Neural progenitor cell (in vitro differentiated cells): ENCODE measurements at regions not wholly inside any gene's neighbourhood (a gene's known extent, or its start where the extent isn't known, plus 50 kb on each side); places are given as distances from the start of the nearest gene placed in this dataset.

Source experiments
- DNase-seq: peaks from one replicate; pipeline ENCODE4 v3.0.0-alpha.2; 2016; ENCODE audit warnings: low spot score
- H2AFZ ChIP-seq: fragments of 200-600 bp; sonication (generic); replicated peaks from 2 replicates; pipeline ENCODE4 v1.6.1; 2016; ENCODE audit warnings: antibody characterized with exemption
- H3F3A ChIP-seq: fragments of 200-600 bp; sonication (generic); 2 replicates; pipeline ENCODE4 v1.6.1; 2016; ENCODE audit warnings: antibody characterized with exemption, low read depth
- H3K27ac ChIP-seq: fragments of 200-600 bp; sonication (generic); 2 replicates; pipeline ENCODE4 v1.5.1; 2016; ENCODE audit warnings: mild to moderate bottlenecking
- H3K27me3 ChIP-seq: fragments of 200-600 bp; sonication (generic); 2 replicates; pipeline ENCODE4 v1.6.1; 2016; ENCODE audit warnings: mild to moderate bottlenecking, moderate library complexity
- H3K36me3 ChIP-seq: fragments of 200-600 bp; sonication (generic); 2 replicates; pipeline ENCODE4 v1.5.1; 2016
- H3K4me1 ChIP-seq: fragments of 200-600 bp; sonication (generic); 2 replicates; pipeline ENCODE4 v1.6.1; 2016; ENCODE audit warnings: mixed run types
- H3K4me2 ChIP-seq: fragments of 200-600 bp; sonication (generic); 2 replicates; pipeline ENCODE4 v1.6.1; 2016
- H3K4me3 ChIP-seq: fragments of 200-600 bp; sonication (generic); 2 replicates; pipeline ENCODE4 v1.5.1; 2016
- H3K79me2 ChIP-seq: fragments of 200-600 bp; sonication (generic); 2 replicates; pipeline ENCODE4 v1.6.1; 2016; ENCODE audit warnings: low read depth
- H3K9ac ChIP-seq: fragments of 200-600 bp; sonication (generic); 2 replicates; pipeline ENCODE4 v1.6.1; 2016
- H3K9me3 ChIP-seq: fragments of 200-600 bp; sonication (generic); 2 replicates; pipeline ENCODE4 v1.5.1; 2016; ENCODE audit warnings: low read depth
- H4K20me1 ChIP-seq: fragments of 200-600 bp; sonication (generic); 2 replicates; pipeline ENCODE4 v1.6.1; 2016; ENCODE audit warnings: low read depth
- H3K27ac Mint-ChIP-seq: 3 replicates; pipeline ENCODE4 v1.8.0; 2021; ENCODE audit warnings: mixed read lengths
- H3K27me3 Mint-ChIP-seq: 2 replicates; pipeline ENCODE4 v1.8.0; 2022; ENCODE audit warnings: low read depth, mild to moderate bottlenecking, inconsistent platforms, moderate library complexity, mixed read lengths; ENCODE audit not compliant: insufficient read depth
- H3K36me3 Mint-ChIP-seq: 3 replicates; pipeline ENCODE4 v1.8.0; 2021; ENCODE audit warnings: mixed read lengths
- H3K4me1 Mint-ChIP-seq: 3 replicates; pipeline ENCODE4 v1.8.0; 2021; ENCODE audit warnings: mixed read lengths
- H3K4me3 Mint-ChIP-seq: 3 replicates; pipeline ENCODE4 v1.8.0; 2021; ENCODE audit warnings: mild to moderate bottlenecking, moderate library complexity, mixed read lengths
- H3K9me3 Mint-ChIP-seq: 3 replicates; pipeline ENCODE4 v1.8.0; 2020; ENCODE audit warnings: mixed read lengths
- EZH2 ChIP-seq: fragments of 200-600 bp; sonication (generic); IDR thresholded peaks from 2 replicates; pipeline ENCODE4 v1.6.1; 2017; ENCODE audit warnings: antibody characterized with exemption, mild to moderate bottlenecking, moderate library complexity
- EZH2phosphoT487 ChIP-seq: fragments of 200-600 bp; sonication (generic); IDR thresholded peaks from 2 replicates; pipeline ENCODE4 v1.6.1; 2017; ENCODE audit warnings: antibody characterized with exemption
- TF ChIP-seq, protein P1 (sequence below): fragments of 200-600 bp; sonication (generic); IDR thresholded peaks from 2 replicates; pipeline ENCODE4 v1.5.1; 2017; ENCODE audit warnings: antibody characterized with exemption, mild to moderate bottlenecking

DNA sequence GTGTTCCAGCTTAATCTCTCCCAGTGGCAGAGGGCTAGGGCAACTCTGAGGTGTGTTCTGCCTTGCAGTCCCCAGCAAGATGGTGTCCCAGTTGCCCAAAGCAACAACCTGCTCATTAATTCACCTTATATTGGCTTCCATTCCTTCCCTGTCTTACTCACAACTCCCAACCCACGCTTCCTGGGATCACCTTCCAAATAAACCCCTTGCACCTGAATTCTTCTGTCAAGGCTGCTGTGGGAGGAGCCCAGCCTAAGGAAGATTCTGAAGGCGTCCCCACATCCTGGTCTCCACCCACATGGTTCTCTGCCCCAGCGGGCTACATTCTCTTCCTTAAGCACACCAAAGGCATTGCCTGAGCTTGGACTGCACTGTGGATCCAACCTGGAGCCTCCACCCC is 116.6 kb upstream of the MAFB start:
- H3K4me3 ChIP-seq = no peak overlapping the region
- Mint-ChIP-seq H3K4me3 (no peak overlapping the region), H3K27ac (no peak overlapping the region), H3K36me3 (no peaks in the 10 kb centered on the region), H3K9me3 (no peaks in the 10 kb centered on the region), H3K27me3 (peaks cover 5% of the 10 kb centered on the region), H3K4me1 (peaks cover 7% of the 10 kb centered on the region)
- no peaks in the 10 kb centered on the region for H3K79me2 ChIP-seq
- no peaks in the 10 kb centered on the region for H3K27me3 ChIP-seq
- no peak overlapping the region for H3K9ac ChIP-seq
- no peaks in the 10 kb centered on the region for H3F3A ChIP-seq
- H3K4me2 ChIP-seq = no peak overlapping the region
- no peaks in the 10 kb centered on the region for H3K36me3 ChIP-seq
- no peaks in the 10 kb centered on the region for H3K9me3 ChIP-seq
- no peak overlapping the region for H3K27ac ChIP-seq
- H4K20me1 ChIP-seq = no peaks in the 10 kb centered on the region
- no peak for TF ChIP-seq EZH2phosphoT487
- TF ChIP-seq EZH2 = no peak
- TF ChIP-seq, protein P1, sequence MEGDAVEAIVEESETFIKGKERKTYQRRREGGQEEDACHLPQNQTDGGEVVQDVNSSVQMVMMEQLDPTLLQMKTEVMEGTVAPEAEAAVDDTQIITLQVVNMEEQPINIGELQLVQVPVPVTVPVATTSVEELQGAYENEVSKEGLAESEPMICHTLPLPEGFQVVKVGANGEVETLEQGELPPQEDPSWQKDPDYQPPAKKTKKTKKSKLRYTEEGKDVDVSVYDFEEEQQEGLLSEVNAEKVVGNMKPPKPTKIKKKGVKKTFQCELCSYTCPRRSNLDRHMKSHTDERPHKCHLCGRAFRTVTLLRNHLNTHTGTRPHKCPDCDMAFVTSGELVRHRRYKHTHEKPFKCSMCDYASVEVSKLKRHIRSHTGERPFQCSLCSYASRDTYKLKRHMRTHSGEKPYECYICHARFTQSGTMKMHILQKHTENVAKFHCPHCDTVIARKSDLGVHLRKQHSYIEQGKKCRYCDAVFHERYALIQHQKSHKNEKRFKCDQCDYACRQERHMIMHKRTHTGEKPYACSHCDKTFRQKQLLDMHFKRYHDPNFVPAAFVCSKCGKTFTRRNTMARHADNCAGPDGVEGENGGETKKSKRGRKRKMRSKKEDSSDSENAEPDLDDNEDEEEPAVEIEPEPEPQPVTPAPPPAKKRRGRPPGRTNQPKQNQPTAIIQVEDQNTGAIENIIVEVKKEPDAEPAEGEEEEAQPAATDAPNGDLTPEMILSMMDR = no peak
- H3K4me1 ChIP-seq = peaks cover 3% of the 10 kb centered on the region
- no peak for DNase-seq
- H2AFZ ChIP-seq = no peak overlapping the region

DNA sequence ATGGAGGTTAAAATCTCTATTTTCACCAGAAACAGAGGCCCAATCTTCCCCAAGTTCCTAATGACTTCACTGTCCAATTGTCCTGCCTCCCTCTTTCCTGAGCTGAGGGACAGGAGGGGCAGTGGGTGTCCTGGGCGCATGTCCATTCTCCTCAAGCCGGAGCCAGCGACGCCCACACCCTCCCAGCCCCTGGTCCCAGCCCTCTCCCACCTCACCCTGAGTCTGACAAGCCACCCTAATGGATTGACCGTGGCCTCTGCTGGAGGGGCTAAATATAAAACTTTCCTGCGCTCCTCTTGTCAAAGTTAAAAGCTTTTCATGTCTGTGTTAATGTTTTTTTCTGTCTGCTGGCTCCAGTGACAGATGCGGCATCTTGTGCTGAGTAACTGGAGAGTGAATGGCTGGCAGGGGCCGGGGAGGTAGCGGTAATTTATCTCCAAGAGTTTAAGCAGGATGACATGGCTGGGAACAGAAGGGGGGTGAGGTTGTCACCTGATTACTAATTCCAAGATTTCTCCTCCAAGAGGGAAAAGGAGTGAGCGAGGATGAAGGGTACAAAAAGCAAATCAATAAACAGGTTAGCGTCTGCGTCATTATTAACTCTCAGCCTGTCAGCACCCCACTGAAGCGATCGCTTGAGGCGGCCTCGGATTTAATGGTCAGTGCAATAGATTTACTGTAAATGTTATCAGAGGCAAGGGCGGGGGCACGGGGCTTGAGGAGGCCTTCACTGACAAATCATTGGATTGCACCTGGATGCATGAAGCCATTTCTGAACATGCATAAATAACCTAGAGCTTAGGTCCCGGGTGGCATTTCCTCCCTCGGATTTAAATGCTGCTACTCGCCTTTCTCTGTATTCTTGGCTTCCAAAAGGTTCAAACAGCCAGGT is 118.1 kb upstream of the MAFB start:
- Mint-ChIP-seq H3K9me3 (no peaks in the 10 kb centered on the region), H3K36me3 (no peaks in the 10 kb centered on the region), H3K27ac (no peak overlapping the region), H3K4me1 (peaks cover 7% of the 10 kb centered on the region), H3K27me3 (peaks cover 5% of the 10 kb centered on the region), H3K4me3 (no peak overlapping the region)
- Histone ChIP-seq H3F3A (no peaks in the 10 kb centered on the region), H3K9ac (no peak overlapping the region), H3K4me1 (peaks cover 3% of the 10 kb centered on the region), H3K4me2 (no peak overlapping the region), H3K27ac (no peak overlapping the region), H4K20me1 (no peaks in the 10 kb centered on the region), H3K9me3 (no peaks in the 10 kb centered on the region), H3K79me2 (no peaks in the 10 kb centered on the region), H3K36me3 (no peaks in the 10 kb centered on the region), H3K4me3 (no peak overlapping the region), H2AFZ (no peak overlapping the region), H3K27me3 (no peaks in the 10 kb centered on the region)
- TF ChIP-seq EZH2 (no peak), EZH2phosphoT487 (no peak)
- TF ChIP-seq, protein P1 = no peak
- no peak for DNase-seq

DNA sequence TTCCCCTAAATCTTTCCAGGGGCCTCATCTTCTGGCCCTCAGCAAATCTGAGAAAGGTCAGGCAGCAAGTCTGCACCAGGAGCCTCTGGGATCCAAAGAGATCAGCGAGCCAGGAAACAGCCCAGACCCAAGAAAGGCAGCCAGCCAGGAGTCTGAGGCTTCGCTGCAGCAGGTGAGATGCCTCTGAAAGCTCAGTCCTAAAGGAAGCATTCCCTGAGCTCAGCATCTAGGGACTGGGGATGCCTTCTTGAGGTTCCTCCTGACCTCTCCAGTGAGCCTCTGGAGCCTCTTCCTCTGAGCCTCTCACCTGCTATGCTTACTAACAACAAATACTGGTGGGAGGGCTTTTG is 118.8 kb upstream of the MAFB start:
- Mint-ChIP-seq H3K36me3 (no peaks in the 10 kb centered on the region), H3K4me1 (peaks cover 7% of the 10 kb centered on the region)
- H3K27ac ChIP-seq = no peak overlapping the region

More for the DNA sequence above, 118.8 kb upstream of the MAFB start:
- peaks cover 3% of the 10 kb centered on the region for H3K4me1 ChIP-seq
- no peaks in the 10 kb centered on the region for H3K36me3 ChIP-seq
- no peak overlapping the region for H3K4me2 ChIP-seq
- Mint-ChIP-seq H3K9me3 (no peaks in the 10 kb centered on the region), H3K27ac (no peak overlapping the region), H3K27me3 (peaks cover 5% of the 10 kb centered on the region), H3K4me3 (no peak overlapping the region)
- no peak for DNase-seq
- no peaks in the 10 kb centered on the region for H4K20me1 ChIP-seq
- no peak overlapping the region for H3K9ac ChIP-seq
- no peaks in the 10 kb centered on the region for H3K27me3 ChIP-seq
- H3K4me3 ChIP-seq = no peak overlapping the region
- H3K9me3 ChIP-seq = no peaks in the 10 kb centered on the region
- no peaks in the 10 kb centered on the region for H3F3A ChIP-seq
- no peak for TF ChIP-seq EZH2phosphoT487
- no peak for TF ChIP-seq EZH2
- TF ChIP-seq, protein P1 = no peak
- H3K79me2 ChIP-seq = no peaks in the 10 kb centered on the region
- no peak overlapping the region for H2AFZ ChIP-seq
